Activated naive CD4-positive, alpha-beta T cell treated with anti-CD3 and anti-CD28 coated beads, Interleukin-2, amount 50 U/mL, for 16 hours (primary cell): ENCODE measurements at regions not wholly inside any gene's neighbourhood (a gene's known extent, or its start where the extent isn't known, plus 50 kb on each side); places are given as distances from the start of the nearest gene placed in this dataset.
"Not testable (repeated sequence)": the region's sequence is repeated elsewhere in the genome, so short reads cannot be mapped to it uniquely, and the experiment has no call there.

Source experiments
- DNase-seq: peaks from one replicate; pipeline ENCODE4 v3.0.0-alpha.2; 2020

- DNase-seq: no peak
Observed at GRCh38 chr10:124262971-124263370, 155.8 kb downstream of the OAT start.

GRCh38 chr10:124262234-124262865 is 156.4 kb downstream of the OAT start:
- DNase-seq: no peak

- DNase-seq: no peak
Observed at GRCh38 chr10:124259139-124259825, 159.4 kb downstream of the OAT start.

GRCh38 chr10:124257781-124258180 is 160.9 kb downstream of the OAT start:
- DNase-seq: no peak

GRCh38 chr10:124256151-124256550 is 162.6 kb downstream of the OAT start:
- no peak for DNase-seq

GRCh38 chr10:124255556-124255955 is 162.2 kb upstream of the CHST15 start:
- DNase-seq: no peak

- DNase-seq: no peak
Observed at GRCh38 chr10:124254490-124254889, 161.1 kb upstream of the CHST15 start.

- DNase-seq: no peak
Observed at GRCh38 chr10:124253006-124253405, 159.6 kb upstream of the CHST15 start.

- DNase-seq: no peak
Observed at GRCh38 chr10:124252097-124252715, 158.8 kb upstream of the CHST15 start.

GRCh38 chr10:124251317-124252065 is 158.1 kb upstream of the CHST15 start:
- no peak for DNase-seq

GRCh38 chr10:124250506-124250905 is 157.1 kb upstream of the CHST15 start:
- no peak for DNase-seq

GRCh38 chr10:124249812-124250432 is 156.5 kb upstream of the CHST15 start:
- no peak for DNase-seq

GRCh38 chr10:124249196-124249595 is 155.8 kb upstream of the CHST15 start:
- no peak for DNase-seq

- DNase-seq: no peak
Observed at GRCh38 chr10:124248056-124249045, 155.0 kb upstream of the CHST15 start.

- DNase-seq: no peak
Observed at GRCh38 chr10:124245806-124246440, 152.5 kb upstream of the CHST15 start.

- DNase-seq: no peak
Observed at GRCh38 chr10:124245191-124245590, 151.8 kb upstream of the CHST15 start.

- no peak for DNase-seq
Observed at GRCh38 chr10:124244256-124244877, 151.0 kb upstream of the CHST15 start.

GRCh38 chr10:124243702-124244121 is 150.3 kb upstream of the CHST15 start:
- no peak for DNase-seq

- DNase-seq: no peak
Observed at GRCh38 chr10:124242791-124243190, 149.4 kb upstream of the CHST15 start.

- DNase-seq: no peak
Observed at GRCh38 chr10:124242365-124242764, 149.0 kb upstream of the CHST15 start.

GRCh38 chr10:124241510-124241909 is 148.1 kb upstream of the CHST15 start:
- DNase-seq: not testable (repeated sequence)
